Activated CD4-positive, alpha-beta T cell treated with anti-CD3 and anti-CD28 coated beads, Interleukin-2, amount 50 U/mL, for 48 hours (primary cell): ENCODE measurements at regions not wholly inside any gene's neighbourhood (a gene's known extent, or its start where the extent isn't known, plus 50 kb on each side); places are given as distances from the start of the nearest gene placed in this dataset.

Source experiments
- DNase-seq, 2 experiments: peaks; one replicate each; pipeline ENCODE4 v3.0.0-alpha.2; 2020

DNA sequence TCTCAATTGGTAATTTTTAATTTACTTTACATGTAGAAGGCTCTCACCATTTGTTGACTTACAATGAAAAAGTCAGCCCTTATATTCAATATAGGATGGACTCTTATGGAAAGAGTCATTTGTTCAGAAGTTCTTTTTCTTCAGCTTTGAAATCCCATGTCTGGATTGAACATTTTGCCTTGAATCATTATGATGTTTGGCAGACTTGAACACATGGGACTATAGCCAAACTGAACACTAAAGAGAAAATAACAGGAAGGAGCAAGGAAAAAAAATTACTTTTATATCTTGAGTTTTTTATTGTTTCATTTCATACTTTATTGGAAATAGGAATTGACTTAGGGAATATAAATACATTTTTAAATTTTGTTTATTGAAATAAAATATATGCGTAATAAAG, 1503.0 kb downstream of the EFNA5 start:
- no peak for DNase-seq

DNA sequence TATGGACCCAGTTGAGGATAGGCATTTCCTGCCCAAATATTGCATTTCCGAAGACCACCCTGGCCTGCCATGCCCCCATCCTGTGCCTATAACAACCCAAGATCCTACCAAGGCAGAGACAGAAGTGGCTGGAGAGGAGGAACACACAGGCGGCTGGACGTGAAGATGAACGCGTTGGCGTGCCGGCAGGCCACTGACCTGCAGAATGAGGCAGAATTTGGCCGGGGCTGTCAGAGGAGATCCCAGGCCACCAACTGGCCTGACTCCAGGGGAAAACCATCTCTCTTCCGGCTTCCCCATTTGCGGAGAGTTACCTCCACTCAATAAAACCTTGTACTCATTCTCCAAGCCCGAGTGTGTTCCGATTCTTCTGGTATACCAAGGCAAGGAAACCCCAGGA, 1507.5 kb downstream of the EFNA5 start:
- DNase-seq: no peak

DNA sequence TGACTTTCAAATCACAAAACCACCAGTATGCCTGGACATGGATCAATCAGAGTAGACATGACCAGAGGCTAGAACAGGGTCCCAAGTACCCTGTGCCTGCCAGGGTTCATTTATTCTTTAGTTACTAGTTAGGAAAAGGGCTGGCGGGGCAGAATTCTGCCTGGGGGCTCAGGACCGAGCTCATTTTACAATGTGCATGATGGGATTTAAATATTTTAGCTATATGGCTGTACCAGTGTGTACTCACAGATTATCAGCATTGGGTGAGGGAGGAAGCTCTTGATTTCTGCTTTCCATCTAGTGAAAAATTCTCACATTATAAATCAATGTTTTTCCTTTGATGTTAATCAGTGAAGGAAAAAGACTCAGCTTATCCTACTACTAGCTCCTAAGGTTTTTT, 1511.1 kb downstream of the EFNA5 start:
- DNase-seq: no peak

DNA sequence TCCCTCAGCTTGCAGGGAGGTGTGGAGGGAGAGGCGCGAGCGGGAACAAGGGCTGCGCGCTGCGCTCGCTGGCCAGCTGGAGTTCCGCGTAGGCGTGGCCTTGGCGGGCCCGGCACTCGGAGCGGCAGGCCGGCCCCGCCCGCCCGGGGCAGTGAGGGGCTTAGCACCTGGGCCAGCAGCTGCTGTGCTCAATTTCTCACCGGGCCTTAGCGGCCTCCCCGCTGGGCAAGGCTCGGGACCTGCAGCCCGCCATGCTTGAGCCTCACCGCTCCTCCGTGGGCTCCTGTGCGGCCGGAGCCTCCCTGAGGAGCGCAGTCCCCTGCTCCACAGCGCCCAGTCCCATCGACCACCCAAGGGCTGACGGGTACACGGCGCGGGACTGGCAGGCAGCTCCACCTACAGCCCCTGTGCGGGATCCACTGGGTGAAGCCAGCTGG, 1516.4 kb downstream of the EFNA5 start:
- no peak for DNase-seq

DNA sequence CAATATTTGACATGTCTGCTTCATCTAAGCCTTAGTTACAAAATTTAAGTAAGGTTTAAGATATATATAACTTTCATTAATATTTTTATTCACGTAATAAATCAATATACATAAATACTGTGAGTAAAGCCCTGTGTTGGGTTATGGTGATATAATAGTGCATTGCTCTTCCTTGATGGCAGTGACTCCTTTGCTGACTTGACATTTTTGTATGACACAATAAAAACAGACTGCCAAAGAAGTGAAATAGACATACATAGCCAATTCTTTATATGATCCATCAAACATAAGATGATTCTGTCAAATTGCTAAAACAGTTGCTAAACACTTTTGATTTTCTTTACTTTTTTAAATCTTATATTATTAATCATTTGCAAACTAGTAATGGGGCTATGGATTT, 1518.2 kb downstream of the EFNA5 start:
- DNase-seq: no peak

DNA sequence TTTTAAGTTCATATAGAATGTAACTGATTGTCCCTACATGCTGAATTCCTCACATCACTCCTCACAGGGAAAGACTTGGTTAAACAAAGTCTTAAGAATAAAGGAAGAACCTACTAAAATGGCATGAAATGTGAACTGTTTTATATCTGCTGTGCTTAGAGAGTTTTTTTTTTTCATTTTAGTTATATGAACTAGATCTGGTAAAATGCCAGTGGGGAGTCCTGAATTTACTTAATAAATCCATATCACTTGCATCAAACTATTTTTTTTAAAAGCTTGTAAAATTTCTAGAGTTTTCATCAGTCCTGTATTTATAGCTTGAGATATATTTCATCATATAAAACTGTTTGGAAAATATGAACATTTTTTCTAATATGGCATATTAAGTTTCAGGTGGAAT, 1528.6 kb downstream of the EFNA5 start:
- no peak for DNase-seq

DNA sequence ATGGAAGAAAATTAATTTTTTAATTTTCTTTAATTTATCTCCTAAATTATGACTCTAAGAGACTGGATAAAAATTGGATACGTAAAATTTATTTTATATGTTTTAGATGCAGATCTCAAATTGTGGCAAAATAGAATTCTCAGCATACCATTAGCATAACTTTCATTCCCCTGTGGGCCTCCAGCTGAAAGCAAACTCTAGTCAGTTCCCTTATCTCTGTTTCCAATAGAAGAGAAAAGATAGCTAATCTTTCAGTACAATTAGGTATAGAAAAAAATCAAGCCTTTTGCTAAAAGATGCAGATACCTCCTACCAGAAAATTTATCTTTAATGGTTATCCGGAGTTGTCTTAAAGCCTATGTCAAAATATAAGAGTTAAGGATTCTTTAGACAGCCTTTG, 1530.6 kb downstream of the EFNA5 start:
- DNase-seq: no peak

DNA sequence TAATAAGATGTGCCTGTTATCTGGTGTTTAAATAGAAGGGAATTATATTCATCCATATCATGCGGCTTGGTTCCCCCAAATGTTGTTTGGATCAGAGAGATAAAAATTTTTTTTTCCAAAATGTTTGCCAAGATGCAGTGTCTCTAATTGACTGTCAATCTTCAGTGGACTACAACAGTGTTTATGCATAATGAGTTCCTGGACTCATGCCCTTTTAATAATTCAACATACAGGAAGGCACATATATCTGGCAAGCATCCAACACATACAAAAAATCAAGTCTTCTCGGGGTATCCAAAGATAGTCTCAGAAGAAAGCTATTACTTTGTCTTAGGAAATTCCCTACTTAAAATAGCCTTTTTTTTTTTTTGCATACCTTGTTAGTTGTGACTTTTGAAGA, 1534.7 kb downstream of the EFNA5 start:
- no peak for DNase-seq

DNA sequence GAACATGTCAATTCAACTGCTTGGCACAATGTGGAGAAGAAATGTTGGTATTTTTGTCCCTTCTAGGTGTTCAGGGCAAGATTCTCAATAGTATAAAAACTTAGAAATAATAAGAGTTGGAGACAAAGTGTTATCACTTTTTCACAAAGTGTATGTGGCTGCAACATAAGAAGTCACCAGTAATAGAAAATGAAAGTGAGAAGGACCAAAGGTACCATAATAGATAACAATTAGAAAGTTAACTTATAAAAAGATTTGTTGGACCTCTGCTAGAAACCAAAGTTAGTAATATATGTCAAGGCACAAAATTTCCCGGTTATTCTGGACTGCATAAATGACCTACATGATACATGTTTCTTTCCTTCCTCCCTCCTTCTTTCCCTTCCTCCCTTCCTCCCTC, 1535.3 kb downstream of the EFNA5 start:
- no peak for DNase-seq

DNA sequence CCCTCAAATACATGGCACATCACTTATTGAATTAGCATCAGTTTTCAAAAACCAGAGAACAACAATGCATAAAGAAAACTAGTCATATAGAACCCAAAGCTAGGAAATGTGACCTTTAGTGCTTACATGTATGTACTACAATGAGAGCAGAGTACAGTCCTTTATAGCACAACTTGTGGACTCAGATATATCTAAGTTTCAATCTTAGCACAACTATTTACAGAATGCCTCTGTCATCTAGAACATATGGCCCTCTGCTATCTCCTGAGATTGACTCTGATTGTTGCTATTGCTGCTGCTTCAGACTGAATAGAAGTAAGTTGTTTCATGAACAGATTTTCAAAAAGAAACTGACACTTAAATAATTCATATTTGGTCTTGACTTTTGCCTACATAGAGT, 1536.2 kb downstream of the EFNA5 start:
- no peak for DNase-seq

DNA sequence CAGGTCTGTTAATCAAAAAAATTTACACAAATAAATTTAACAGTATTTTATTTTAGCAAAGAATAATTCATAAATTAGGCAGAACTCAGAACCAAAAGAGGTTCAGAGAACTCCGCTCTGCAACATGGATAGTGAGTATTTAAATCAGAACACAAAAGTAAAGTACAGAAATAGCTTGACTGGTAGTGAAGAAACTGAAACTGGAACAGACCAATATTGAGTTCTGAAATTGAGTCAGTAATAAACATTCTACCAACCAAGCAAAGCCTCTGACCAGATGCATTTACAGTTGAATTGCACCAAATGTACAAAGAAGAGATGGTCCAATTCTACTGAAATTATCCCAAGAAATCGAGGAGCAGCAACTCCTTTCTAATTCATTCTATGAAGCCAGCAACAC, 1542.8 kb downstream of the EFNA5 start:
- DNase-seq: no peak

DNA sequence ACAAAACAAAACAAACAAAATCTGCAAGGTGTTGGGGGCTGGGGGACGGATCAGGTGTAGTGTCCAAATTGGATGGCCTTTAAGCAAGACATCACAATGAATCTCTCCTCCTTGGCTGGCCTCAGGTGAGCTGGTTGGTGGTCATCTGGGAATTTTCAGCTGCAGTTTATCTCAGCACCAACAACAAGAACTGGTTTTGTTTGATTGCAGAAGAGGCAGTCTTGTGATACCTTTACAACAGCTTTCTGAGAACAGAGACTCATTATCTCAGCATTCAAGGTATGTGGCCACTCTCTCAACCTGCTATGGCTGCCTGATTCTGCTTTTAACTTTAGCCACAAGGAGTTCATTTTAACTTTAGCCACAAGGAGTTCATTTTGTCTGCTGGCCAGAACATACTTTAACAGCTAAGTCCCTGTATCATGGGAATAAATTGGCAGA, 1543.4 kb downstream of the EFNA5 start:
- no peak for DNase-seq

DNA sequence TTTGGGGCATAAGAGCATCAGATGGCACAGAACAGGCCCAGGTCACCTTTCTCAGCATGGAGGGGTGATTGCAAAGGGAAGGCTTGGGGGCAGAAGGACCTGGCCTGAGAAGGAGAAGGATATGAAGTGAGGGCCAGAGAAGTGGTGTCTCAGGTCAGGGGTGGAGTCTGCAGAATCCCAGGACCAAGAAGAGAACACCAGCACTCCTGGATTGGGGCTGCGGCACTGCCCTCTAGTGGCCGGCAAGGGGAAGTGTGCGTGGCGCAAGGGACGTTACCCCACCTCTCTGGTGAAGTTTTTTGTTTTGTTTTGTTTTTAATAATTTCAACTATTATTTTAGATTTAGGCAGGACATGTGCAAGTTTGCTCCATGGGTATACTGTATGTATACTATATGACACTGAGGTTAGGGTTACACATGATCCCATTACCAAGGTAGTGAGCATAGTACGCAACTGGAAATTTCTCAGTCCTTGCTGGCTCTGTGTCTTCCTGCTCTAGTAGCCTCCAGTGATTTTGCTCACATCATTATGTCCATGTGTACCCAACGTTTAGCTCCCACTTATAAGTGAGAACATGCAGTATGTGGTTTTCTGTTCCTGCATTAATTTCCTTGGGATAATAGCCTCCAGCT, 1548.6 kb downstream of the EFNA5 start:
- DNase-seq: peak; percentile 6 to 25

DNA sequence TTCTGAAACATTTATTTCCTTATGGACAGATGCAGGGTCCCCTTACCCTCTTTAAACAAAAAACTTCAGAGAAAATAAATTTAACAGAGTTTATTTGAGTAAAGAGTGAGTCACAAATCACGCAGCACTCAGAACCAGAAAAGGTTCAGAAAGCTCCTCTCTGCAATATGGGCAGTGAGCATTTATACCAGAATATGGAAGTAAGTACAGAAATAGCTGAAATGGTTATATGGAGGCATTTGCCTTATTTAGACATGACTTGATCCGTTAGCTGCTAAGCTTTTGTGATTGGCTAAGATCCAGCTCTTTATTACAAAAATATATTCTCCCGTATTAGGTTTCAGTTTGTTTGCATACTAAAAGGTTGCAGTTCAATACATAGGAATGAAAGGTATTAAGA, 1554.1 kb downstream of the EFNA5 start:
- no peak for DNase-seq

DNA sequence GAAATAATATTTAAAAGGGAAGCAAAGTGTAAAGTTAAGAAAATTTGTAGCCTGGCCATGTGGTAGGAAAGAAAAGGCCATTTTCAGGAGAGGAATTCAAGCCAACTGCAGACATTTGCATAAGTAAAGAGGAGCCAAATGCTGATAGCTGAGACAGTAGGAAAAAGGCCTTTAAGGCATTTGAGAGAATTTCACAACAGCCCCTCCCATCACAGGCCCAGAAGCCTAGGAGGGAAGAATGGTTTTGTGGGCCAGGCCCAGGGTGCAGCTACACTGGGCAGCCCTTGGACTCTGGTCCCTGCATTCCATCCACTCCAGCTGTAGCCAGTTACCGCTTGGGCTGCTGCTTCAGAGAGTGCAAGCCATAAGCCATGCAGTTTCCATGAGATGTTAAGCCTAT, 1556.8 kb downstream of the EFNA5 start:
- DNase-seq: no peak

DNA sequence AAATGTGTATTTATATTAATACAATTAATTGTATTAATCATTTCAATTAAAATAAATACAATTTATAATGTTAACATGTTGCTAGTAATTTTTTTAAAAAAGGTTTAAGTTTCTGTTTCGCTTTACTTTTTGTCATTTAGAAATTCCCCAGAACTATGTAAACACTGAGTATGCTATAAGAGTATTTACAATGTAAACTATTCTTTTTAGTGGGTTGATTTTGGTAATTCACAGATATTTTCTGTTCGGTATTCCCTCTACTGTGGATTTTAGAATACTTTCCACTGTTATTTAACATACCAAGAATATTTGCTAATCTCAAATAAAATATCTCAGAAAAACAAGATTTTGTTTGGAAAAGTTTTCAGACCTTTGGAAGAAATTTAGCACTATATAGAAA, 1564.4 kb downstream of the EFNA5 start:
- DNase-seq: no peak

DNA sequence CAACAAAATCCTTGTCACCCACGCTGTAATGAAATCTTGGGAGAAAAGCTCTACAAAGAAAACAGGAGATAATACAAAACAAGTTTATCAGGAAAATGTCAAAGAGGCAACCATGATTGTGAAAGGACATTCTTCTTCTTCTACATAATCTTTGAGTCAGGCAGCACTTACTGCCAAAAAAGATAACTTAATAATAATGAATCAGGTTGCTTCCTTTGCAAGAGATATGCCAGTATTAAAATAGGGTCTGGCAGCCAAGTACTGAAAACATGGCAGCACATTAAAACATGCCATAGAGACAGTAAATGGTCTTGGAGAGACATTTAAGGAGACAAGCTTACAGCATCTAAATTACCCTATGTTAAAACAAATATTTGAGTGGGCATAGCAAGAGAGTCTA, 1573.4 kb downstream of the EFNA5 start:
- no peak for DNase-seq

DNA sequence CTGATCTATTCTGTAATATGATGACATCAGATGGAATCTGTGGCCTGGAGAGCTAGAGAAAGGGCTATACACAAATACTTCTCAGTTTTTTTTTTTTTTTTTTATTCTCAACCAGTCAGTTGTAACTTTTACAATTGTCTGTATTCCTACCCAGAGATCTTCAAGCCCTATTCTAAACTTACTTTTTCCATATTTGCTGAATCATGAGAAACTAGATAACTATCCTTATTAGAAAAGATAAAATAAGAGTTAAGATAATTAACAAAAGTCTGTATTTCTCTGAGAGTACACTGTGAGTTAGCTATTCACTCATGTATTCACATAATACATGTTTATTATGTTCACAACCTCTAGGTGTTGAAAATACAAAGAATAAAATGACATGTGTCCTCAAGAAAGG, 1575.9 kb downstream of the EFNA5 start:
- DNase-seq: no peak

DNA sequence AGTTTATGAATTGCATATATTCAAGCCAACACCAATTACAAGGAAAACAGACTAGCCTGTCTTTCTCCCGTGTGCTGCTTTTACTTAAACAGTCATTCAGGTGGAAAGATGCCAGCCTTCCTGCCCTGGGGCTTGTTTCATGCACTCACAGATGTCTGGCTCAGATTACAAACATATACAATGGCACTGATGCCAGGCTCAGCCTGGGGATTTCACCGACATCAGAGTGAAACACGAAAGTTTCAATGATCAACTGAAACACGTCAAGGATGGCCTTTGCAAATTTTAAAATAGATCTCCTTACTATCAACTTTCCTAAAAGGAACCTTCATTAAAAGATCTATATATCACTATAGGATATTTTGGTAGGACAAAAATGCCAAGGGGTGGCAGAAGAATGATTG, 1576.5 kb downstream of the EFNA5 start:
- no peak for DNase-seq

DNA sequence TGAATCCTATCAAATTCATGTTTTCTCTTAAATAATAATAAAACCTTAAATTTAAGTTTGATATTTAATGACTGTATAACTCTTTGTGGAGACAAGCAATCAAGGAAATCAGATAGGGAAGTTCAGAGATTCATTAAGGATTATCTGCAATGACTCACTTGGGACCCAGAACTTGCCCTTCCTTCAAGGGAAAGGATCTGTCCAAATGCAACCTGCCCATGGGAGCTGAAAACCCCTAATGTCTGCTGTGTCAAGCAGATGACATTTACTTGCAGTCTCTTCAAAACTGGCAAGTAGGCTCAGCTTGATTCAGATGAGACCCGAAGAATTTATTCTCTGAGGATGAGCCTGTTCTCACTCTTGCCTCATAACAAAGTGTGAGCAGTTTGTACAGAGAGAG, 1577.6 kb downstream of the EFNA5 start:
- no peak for DNase-seq

DNA sequence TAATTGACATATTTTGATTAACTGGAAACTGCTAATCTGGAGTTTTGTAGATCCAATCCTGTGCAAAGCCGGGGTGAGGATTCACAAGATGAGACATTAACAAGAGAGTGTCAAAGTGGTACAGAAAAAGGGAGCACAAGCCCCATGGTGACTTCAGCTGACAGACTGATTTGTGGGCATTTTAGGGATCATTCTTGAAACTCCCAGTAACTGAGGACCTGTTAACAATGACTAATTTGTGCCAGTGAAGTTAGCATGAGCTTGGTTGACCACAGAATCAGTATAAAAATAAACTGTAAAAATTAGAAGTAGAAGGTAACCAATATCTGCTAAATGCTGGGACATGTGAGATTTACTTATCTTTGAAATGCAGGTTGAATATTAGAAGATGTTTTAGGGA, 1578.3 kb downstream of the EFNA5 start:
- DNase-seq: no peak

DNA sequence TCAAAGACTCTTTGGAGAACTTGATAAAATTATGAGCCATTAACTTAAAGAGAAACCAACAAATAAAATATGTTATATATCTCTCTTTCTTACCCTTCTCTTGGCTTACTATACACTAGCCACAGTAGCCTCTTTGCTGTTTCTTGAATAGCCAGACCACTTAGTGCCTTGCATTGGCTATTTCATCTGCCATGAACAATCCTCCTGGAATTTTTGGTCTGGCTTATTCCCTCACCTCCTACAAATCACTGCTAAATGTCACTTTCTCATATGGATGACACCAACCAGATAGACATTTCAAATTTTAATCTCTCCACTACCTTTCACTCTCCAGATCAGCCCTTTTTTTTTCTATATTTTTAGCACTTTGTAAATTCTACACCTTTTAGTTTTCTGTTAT, 1581.7 kb downstream of the EFNA5 start:
- DNase-seq: no peak

DNA sequence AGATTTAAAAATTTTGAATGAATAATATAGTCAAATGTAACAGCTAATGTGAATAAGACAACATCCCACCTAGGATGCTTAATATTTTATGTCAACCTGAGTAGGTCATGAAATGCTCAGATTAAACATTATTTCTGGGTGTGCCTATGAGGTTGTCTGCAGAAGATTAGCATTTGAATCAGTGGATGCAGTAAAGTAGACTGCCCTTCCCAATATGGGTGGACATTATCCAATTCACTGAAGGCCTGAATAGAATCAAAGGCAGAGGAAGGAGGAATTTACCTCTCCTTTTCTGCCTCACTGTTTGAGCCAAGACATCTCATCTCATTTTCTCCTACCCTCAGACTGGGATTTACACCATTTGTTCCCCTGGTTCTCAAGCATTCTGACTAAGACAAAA, 1582.3 kb downstream of the EFNA5 start:
- DNase-seq: no peak

DNA sequence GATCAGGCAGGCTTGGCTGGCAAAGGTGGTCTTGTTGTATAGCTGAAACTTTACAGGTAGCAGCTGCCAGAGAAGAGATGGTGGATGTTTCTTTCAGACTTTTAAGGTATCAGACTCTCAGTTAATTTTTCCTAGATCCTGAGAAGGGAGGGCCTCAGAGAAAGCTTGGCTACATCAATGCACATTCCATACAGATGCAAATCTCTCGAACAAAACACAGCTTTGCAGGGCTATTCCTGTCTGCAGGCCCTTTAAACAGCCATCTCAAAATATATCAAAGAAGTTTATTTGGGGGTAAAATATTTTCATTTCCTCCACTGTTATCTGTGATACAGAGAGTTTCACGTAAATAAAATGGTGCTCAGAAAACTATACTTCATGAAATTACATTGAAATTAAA, 1584.4 kb downstream of the EFNA5 start:
- no peak for DNase-seq

DNA sequence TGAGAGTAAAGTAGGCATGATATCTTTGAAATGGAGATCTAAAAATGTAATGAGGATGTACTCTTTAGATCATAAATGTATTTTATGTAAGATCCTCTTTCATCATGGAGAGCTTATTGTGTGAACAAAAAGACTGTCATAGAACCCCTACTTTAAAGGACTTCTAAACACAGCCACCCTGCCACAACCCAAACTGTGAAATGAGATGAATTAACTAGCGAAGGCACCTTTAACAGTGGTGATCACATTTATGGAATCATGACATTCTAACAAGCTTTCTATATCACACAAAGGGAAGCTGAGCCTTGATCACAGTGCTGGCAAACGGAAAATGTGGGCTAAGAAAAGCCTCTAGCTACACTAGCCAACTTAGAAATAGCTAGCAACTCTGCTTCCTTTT, 1585.2 kb downstream of the EFNA5 start:
- DNase-seq: no peak

DNA sequence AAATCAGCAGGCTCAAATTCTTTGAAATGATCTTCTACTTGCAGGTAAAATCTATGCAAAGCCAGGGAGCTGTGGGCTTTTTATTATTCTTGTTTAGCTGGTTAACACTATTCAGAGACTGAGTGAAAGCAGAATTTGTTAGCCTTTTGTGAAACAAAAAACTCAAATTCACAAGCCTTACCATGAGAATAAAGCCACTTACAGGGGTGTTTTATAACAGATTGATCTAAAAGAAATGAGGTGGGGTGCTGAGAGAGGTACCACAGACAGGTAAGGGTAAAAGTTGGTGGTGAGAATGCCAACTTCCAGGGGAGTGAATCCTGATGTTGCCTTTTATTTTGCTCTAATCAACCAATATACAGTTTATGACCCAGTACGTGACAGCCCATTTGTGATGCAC, 1585.6 kb downstream of the EFNA5 start:
- DNase-seq: no peak
